HepG2 (cell line): ENCODE measurements at regions not wholly inside any gene's neighbourhood (a gene's known extent, or its start where the extent isn't known, plus 50 kb on each side); places are given as distances from the start of the nearest gene placed in this dataset.

ENCODE experiments used
- ATAC-seq: fragments of 200-7000 bp; cut with Tn5 transposase; 3 replicates; pipeline ENCODE4 v1.9.1; 2020; ENCODE audit warnings: mild to moderate bottlenecking, moderate library complexity
- BruUV-seq: library from RNA; stranded (reverse); fragments of 400-500 nt; replicated peaks from 2 replicates; lab custom pipeline; 2021; lab: Mats Ljungman, UMichigan
- CTCF ChIA-PET: fragments of 300-600 bp; formaldehyde crosslinking; extraction: SDS; loops from one replicate; lab custom pipeline; 2021; ENCODE audit warnings: low total read pairs, inconsistent platforms, low intra/inter-chr PET ratio; lab: Yijun Ruan, JAX
- POLR2A ChIA-PET: fragments of 350-600 bp; sonication (Branson Sonifier 250); formaldehyde crosslinking; loops from one replicate; lab custom pipeline; 2020; ENCODE audit warnings: antibody characterized with exemption, inconsistent platforms; lab: Yijun Ruan, JAX
- DNase-seq: peaks from one replicate; pipeline ENCODE4 v3.0.0-alpha.2; 2015; ENCODE audit warnings: low spot score
- FAIRE-seq: peaks from 3 replicates; lab custom pipeline; 2011; peaks lifted over from hg19 to GRCh38; lab: Jason Lieb, UNC
- H2AFZ ChIP-seq: one replicate; pipeline ENCODE4 v1.6.1; 2011; ENCODE audit warnings: low read length, inconsistent platforms
- H3K27ac ChIP-seq: fragments of 300-600 bp; 3 replicates; pipeline ENCODE4 v1.8.0; 2011; ENCODE audit warnings: mixed run types, mild to moderate bottlenecking, mixed read lengths, low read length, inconsistent platforms; ENCODE audit not compliant: insufficient read depth; ENCODE audit errors: extremely low read length
- H3K27me3 ChIP-seq, 2 experiments: fragments of 200-600 bp in 1 of 2; 2 replicates in 1 of 2; 3 replicates in 1 of 2; pipeline versions ENCODE4 v1.6.0 to v1.8.0; 2011; ENCODE audit warnings: low read length in 2 of 2, mild to moderate bottlenecking in 2 of 2, moderate library complexity in 2 of 2, inconsistent platforms in 1 of 2; ENCODE audit not compliant: insufficient read depth in 2 of 2, control insufficient read depth in 1 of 2
- H3K36me3 ChIP-seq, 2 experiments: fragments of 200-600 bp in 1 of 2; replicated peaks in 1 of 2; 2 replicates in 1 of 2; 3 replicates in 1 of 2; pipeline versions ENCODE4 v1.5.1 to v1.8.0; 2011; ENCODE audit warnings: low read length in 2 of 2, inconsistent platforms in 1 of 2; ENCODE audit not compliant: insufficient read depth in 2 of 2, control insufficient read depth in 1 of 2
- H3K4me1 ChIP-seq: 2 replicates; pipeline ENCODE4 v1.5.1; 2012; ENCODE audit warnings: low read length, inconsistent platforms; ENCODE audit not compliant: insufficient read depth
- H3K4me2 ChIP-seq: 2 replicates; pipeline ENCODE4 v1.6.0; 2011; ENCODE audit warnings: low read depth, low read length, inconsistent platforms
- H3K4me3 ChIP-seq, 3 experiments: fragments of 200-600 bp in 1 of 3; sonication (generic), shearing (Covaris generic) in 1 of 3; replicated peaks in 1 of 3; 2 replicates each; pipeline ENCODE4 v1.5.1; 2011 to 2016; ENCODE audit warnings: low read length in 3 of 3, inconsistent platforms in 2 of 3, low read depth in 2 of 3, mild to moderate bottlenecking in 2 of 3, control low read depth in 1 of 3, mixed read lengths in 1 of 3; ENCODE audit not compliant: insufficient read depth in 1 of 3
- H3K79me2 ChIP-seq: one replicate; pipeline ENCODE4 v1.6.1; 2011; ENCODE audit warnings: low read length, inconsistent platforms; ENCODE audit not compliant: insufficient read depth
- H3K9ac ChIP-seq: 2 replicates; pipeline ENCODE4 v1.6.0; 2011; ENCODE audit warnings: mild to moderate bottlenecking, low read depth, low read length, inconsistent platforms; ENCODE audit not compliant: insufficient read depth
- H3K9me3 ChIP-seq: 2 replicates; pipeline ENCODE4 v1.5.1; 2012; ENCODE audit warnings: mild to moderate bottlenecking, low read length
- H4K20me1 ChIP-seq: 2 replicates; pipeline ENCODE4 v1.6.0; 2011; ENCODE audit warnings: inconsistent platforms, mild to moderate bottlenecking, low read length, moderate library complexity; ENCODE audit not compliant: insufficient read depth
- HMGA1 ChIP-seq: sonication (generic); formaldehyde crosslinking; conservative IDR thresholded peaks from 2 replicates; pipeline ENCODE4 v1.4.0; 2020; ENCODE audit warnings: missing genetic modification reagents
- KLF15 ChIP-seq: sonication (generic); formaldehyde crosslinking; IDR thresholded peaks from 2 replicates; pipeline ENCODE4 v1.8.1; 2023; ENCODE audit warnings: borderline replicate concordance, mild to moderate bottlenecking, inconsistent platforms, missing genetic modification reagents, mixed read lengths
- PAF1 ChIP-seq: IDR thresholded peaks from 2 replicates; pipeline ENCODE4 v1.6.1; 2016; ENCODE audit warnings: missing genetic modification reagents, missing compliant biosample characterization
- RFX3 ChIP-seq: IDR thresholded peaks from 2 replicates; pipeline ENCODE4 v1.6.1; 2016; ENCODE audit warnings: missing biosample characterization, missing genetic modification reagents
- ZNF224 ChIP-seq: sonication (generic); formaldehyde crosslinking; IDR thresholded peaks from 2 replicates; pipeline ENCODE4 v1.5.0; 2020; ENCODE audit warnings: mild to moderate bottlenecking, missing genetic modification reagents
- ZNF503 ChIP-seq: sonication (generic); formaldehyde crosslinking; IDR thresholded peaks from 2 replicates; pipeline ENCODE4 v1.4.0; 2020; ENCODE audit warnings: missing genetic modification reagents
- ZNF597 ChIP-seq: sonication (generic); formaldehyde crosslinking; IDR thresholded peaks from 2 replicates; pipeline ENCODE4 v1.5.0; 2020; ENCODE audit warnings: missing genetic modification reagents
- ZNF598 ChIP-seq: sonication (generic); formaldehyde crosslinking; IDR thresholded peaks from 2 replicates; pipeline ENCODE4 v1.5.1; 2020; ENCODE audit warnings: mild to moderate bottlenecking, missing genetic modification reagents, borderline replicate concordance
- ZNF687 ChIP-seq: sonication (generic); formaldehyde crosslinking; IDR thresholded peaks from 2 replicates; pipeline ENCODE4 v1.5.1; 2020; ENCODE audit warnings: mild to moderate bottlenecking, missing genetic modification reagents, moderate library complexity
- ZNF749 ChIP-seq: sonication (generic); formaldehyde crosslinking; IDR thresholded peaks from 2 replicates; pipeline ENCODE4 v1.8.0; 2022; ENCODE audit warnings: mild to moderate bottlenecking, missing genetic modification reagents, moderate library complexity, borderline replicate concordance
- ZSCAN29 ChIP-seq: sonication (generic); formaldehyde crosslinking; conservative IDR thresholded peaks from 2 replicates; pipeline ENCODE4 v1.4.0; 2020; ENCODE audit warnings: mild to moderate bottlenecking, missing genetic modification reagents
- ZSCAN30 ChIP-seq: sonication (generic); formaldehyde crosslinking; IDR thresholded peaks from 2 replicates; pipeline ENCODE4 v1.5.0; 2020; ENCODE audit warnings: mild to moderate bottlenecking, missing genetic modification reagents
- WGBS: methylation state at CpG from one replicate; pipeline ENCODE4 v1.1.6; 2017; ENCODE audit warnings: low lambda C conversion rate; 5-methylcytosine and 5-hydroxymethylcytosine counted together
- in situ Hi-C: cut with HindIII; loops from 2 replicates; pipeline ENCODE4 v1.10.0; 2017; ENCODE audit warnings: low pct_unique_long_range_greater_than_20kb; ENCODE audit not compliant: extremely low pct_ligation_motif_present
- intact Hi-C: fragments of 100-400 bp; cut with micrococcal nuclease; formaldehyde crosslinking; loops from one replicate; pipeline ENCODE4 v1.10.0; 2022; ENCODE audit not compliant: unreplicated experiment

GRCh38 chr5:173429489-173430150, 101.4 kb upstream of the STC2 start (continued):
- TF ChIP-seq ZNF597 (CRISPR knock-in tag) = no peak
- TF ChIP-seq KLF15 (CRISPR knock-in tag) = no peak
- no peak for TF ChIP-seq ZSCAN29 (CRISPR knock-in tag)

GRCh38 chr5:173423452-173424117, 95.4 kb upstream of the STC2 start:
- DNase-seq (no peak), ATAC-seq (no peak), FAIRE-seq (no peak)
- in situ Hi-C loops (no loop called here), intact Hi-C loops (no loop called here)
- no peaks in the 10 kb centered on the region for H3K36me3 ChIP-seq
- no TSS peak for BruUV-seq
- no peak overlapping the region for H3K27ac ChIP-seq
- no peak for TF ChIP-seq ZNF598
- TF ChIP-seq ZNF503 (CRISPR knock-in tag) = no peak
- no peak for TF ChIP-seq ZNF749 (CRISPR knock-in tag)
- TF ChIP-seq PAF1 = no peak
- no peak for TF ChIP-seq HMGA1 (CRISPR knock-in tag)
- 0 out of 2 replicates have a peak, but pooled peaks have one; percentile 63 for TF ChIP-seq ZNF224
- TF ChIP-seq ZNF687 (CRISPR knock-in tag) = no peak
- no peak for TF ChIP-seq RFX3 (CRISPR knock-in tag)
- TF ChIP-seq ZSCAN30 (CRISPR knock-in tag) = no peak
- no peaks in the 10 kb centered on the region for H3K79me2 ChIP-seq
- no peak overlapping the region for H2AFZ ChIP-seq
- no peaks in the 10 kb centered on the region for H4K20me1 ChIP-seq
- H3K4me2 ChIP-seq = no peak overlapping the region
- H3K9me3 ChIP-seq = no peaks in the 10 kb centered on the region
- no peaks in the 10 kb centered on the region for H3K4me1 ChIP-seq
- WGBS = 0% methylated on average over 7 of the region's 7 CpGs
- H3K27me3 ChIP-seq = peaks cover 1 to 19% of the 10 kb centered on the region in 2 experiments; a peak in 3 of 5 replicates
- CTCF ChIA-PET = no interaction called here
- no peak overlapping the region for H3K9ac ChIP-seq
- no peak overlapping the region for H3K4me3 ChIP-seq
- POLR2A ChIA-PET = no interaction called here
